HG03039 (cell line): ENCODE measurements at regions not wholly inside any gene's neighbourhood (a gene's known extent, or its start where the extent isn't known, plus 50 kb on each side); places are given as distances from the start of the nearest gene placed in this dataset.

Source experiments
- ATAC-seq: cut with Tn5 transposase; IDR thresholded peaks from one replicate; pipeline ENCODE4 v1.9.1; 2021; ENCODE audit warnings: mild to moderate bottlenecking, moderate library complexity; ENCODE audit not compliant: unreplicated experiment

DNA sequence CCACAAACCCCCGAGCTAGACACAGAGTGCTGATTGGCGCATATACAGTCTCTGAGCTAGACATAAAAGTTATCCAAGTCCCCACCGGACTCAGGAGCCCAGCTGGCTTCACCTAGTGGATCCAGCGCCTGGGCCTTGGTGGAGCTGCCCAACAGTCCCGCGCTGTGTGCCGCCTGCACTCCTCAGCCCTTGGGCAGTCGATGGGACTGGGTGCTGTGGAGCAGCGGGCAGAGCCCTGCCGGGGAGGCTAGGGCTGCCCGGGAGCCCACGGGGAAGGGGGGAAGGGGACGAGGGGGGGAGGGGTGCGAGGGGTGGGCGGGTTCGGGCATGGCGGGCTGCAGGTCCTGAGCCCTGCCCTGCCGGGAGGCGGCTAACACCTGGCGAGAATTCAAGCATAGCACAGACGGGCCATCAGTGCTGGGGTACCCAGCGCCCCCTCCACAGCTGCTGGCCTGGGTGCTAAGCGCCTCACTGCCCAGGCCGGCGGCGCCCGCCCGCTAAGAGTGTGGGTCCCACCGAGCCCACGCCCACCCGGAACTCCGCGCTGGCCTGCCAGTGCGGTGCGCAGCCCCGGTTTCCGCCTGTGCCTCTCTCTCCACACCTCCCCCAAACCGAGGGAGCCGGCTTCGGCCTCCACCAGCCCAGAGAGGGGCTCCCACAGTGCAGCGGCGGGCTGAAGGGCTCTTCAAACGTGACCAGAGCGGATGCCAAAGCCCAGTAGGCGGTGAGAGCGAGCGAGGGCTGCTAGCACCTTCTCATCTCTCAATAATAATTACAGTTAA lies 391.2 kb upstream of the NUDT12 start:
- no peak for ATAC-seq

DNA sequence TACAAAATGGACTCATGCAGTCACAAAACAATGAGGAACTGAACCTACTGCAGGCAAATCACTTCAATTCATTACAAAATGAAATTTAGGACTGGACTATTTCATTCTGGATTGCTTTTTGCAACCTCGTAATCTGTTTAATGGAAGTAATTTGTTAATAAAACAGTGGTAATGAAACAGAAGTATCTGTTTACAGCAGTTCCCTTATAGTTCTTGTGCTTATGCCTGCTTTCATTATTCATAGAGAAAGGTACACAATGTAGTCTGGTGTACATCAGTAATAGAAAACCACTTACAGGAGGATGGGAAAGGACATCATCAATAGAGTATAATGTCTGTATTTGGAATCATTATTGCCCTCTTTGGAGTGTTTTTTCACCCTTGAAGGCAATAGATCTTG lies 389.2 kb upstream of the NUDT12 start:
- no peak for ATAC-seq

DNA sequence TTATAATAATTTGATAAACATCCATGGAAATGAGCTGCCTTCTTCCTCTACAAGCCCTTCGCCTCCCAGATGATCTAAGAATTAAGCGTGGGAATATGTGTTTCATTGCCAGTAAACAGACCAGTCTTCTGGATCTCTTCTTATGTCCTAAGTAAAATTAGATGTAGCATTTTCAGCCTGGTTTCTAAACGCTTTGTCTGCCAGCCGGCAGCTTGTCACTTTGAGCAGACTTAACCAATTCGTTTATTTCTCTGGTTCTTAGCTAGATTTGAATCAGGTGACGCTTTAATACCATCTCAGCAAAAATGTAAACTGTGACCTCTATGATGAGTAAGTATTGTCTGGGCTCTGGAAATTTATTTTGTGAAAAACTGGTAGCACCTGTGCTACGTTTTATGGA lies 380.6 kb upstream of the NUDT12 start:
- no peak for ATAC-seq

DNA sequence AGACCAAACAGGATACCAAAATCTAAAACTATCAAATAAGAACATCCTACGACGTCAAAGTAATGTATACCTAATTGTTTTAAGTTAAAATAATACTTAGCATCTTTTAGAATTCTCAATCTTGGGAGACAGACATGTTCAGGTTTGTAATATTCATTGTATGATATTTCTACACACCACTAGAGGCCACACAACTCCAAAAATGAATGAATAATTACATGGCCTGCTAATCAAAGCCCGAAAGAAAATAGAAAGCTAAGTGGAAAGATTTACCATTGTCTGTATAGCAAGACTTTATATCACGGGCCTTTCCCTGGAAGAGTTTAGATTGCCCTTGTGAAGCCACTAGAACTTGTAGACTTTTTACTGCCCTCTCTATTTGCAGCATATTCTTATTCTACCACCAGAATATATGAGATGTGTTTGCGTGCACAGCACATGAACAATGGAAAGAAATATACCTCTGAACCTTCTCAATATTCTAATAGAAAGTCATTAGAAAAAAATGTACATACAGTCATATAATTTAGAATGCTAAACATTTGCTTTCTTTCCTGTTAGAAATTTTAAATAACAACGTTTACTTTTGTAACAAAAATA lies 380.1 kb upstream of the NUDT12 start:
- no peak for ATAC-seq

DNA sequence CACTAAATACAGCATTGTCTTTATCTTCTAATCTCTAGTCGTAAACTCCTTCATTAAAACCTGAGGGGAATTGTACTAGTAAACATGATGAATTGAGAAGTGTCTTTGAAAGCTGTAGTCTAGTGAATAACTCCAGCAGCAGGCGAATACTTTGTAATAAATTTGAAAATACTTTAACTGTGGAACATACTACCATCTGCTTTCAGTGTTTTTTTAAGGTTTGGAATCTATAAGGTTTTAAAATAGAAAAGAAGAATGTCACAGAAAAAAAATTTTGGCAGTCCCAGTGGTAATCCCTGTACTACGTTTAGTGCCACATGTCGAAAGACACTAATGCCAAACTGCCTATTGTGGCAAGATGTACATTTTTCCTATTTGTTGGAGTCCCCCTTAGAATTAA lies 379.0 kb upstream of the NUDT12 start:
- ATAC-seq: no peak

DNA sequence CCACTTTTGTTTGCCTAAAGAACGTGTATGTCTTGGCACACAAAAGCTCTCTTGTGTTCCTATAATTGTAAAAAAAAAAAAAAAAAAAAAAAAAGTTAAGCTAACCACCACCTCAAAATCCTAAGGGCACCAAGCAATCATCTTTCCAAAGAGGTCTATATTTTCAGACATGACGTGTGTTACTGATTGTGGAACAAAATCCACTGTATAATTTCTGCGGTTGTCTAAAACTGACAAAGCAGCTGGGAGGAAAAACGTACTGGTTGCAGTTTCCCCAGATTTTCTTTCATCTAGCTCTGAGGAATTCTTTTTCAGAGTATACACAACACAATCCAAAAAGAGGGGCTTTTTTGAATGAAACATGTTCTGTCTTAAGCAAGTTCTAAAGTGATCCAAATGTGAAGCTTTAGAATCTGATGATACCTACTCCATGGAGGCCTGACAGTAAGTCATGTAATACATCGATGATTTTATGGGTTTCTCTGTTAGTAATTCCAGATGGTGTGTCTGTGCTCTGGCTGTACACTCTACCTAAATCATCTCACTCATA lies 375.6 kb upstream of the NUDT12 start:
- no peak for ATAC-seq

DNA sequence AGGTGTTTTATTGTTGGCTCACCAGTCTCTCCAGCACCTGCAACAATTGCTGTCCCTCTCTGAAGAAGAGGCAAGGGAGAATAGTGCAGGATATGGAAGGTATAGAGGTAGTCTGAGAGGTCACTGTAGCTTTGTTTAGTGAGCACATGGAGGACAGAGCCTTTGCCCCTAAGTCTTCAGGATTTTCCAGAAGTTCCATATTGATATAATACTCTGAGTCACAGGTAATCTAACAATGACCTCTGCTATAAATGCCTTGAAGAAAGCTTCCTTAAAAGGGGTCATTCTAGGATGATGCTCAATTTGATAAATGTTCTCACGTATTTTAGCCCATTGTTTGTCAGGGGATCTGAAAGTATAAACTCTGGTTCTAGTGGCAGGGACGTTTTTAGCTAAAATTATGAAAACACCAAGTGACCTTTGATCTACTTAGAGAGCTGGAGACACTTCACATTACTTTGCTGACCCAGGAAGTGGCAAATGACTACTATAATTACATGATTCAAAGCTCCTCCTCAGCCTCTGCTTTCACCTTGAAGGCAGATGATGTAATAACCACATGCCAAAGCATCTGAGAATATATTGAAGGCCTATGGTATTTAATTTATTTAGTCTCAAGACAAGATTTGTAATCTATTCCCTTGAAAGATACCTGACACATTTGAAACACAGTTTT lies 366.9 kb upstream of the NUDT12 start:
- no peak for ATAC-seq

DNA sequence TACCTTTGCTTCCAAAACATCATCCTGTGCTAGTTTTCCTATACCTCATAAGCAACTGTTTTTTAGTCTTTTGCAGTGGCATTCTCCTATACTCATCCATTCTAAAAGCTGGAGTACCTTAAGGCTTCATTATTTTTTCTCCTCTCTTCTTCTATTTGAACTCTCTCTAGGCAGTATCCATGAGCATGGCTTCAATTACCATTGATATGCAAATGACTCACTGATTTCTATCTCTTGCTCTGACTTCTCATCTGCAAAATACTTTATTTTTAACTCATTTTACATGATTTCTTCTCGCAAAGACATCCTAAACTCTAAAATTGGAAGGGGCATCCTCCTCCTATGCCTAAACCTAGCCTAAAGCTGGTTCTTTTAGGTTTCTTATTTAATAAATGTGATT lies 365.1 kb upstream of the NUDT12 start:
- ATAC-seq: no peak

DNA sequence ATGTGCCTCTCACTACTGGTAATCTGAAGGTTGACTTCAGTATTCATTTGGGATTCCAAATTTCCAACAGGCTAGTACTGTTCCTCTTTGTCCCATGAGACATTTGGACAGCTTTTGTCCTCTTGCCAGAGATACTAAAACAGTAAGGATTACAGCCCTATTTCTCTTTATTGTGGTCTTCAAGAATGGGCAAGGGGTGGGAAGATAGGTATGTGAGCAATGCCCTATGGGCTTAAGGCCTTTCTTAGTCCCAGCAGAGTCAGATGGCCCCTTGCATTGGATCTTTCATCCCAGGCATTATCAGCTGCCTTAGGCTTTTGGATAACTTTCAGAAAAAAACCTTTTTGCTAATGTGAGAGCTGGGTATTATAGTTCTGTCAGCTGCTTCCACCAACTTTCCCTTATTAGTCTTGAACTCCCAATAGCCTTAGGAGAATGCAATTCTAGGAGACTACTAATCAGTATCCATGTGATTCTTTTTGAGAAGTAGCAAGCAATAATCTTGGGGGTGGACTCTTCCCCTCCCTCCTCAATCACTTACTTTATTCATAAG lies 361.1 kb upstream of the NUDT12 start:
- ATAC-seq: no peak

DNA sequence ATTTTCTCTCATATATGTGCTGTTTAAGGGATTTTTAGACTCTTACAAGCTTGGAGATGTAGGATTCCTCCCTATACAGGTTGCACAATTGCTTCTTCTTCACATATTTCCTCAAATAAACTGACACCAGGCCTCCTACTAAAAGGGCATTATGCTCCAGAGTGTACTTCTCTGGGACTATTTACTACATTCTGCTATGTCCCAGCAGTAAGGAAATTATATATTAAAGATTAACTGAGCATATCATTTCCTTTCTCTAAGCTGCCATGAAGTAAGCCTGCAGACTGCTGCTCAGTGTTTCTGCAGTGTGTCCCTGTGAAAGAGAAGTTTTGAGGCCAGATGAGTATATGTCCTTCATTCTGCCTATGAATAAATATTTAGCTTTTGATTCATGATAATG lies 356.9 kb upstream of the NUDT12 start:
- ATAC-seq: no peak

DNA sequence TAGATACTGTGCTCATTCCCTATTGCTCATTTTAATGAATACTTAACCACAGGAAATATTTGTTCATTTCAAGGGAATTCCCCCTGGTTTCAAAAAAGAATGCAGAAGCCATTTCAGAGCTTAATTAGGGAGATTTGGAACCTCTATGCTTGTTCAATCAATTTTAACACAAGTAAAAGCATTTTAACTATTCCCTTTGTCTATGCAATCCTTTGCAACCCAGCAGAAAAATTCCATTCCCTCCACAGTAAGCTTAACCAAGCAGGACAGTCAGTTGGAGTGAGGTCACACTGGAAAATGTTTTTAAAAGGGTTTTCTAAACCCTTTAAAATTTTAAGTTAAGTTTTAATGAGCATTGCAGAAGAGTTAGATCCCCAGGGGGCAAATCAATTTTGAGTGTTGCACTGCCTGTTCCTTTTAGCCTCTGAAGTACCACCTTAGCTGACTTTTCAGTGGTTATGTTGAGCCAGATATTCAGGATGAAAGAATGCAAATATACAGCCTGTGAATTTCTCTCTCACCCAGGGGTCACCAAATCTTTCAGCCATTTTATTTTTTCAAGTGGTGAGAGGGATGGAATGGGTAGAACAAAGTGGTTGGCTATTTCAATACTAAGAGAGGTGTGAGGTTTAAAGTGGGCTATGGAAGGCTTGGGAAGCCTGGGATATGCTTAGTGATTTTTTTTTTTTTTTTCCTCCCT lies 356.2 kb upstream of the NUDT12 start:
- ATAC-seq: no peak

DNA sequence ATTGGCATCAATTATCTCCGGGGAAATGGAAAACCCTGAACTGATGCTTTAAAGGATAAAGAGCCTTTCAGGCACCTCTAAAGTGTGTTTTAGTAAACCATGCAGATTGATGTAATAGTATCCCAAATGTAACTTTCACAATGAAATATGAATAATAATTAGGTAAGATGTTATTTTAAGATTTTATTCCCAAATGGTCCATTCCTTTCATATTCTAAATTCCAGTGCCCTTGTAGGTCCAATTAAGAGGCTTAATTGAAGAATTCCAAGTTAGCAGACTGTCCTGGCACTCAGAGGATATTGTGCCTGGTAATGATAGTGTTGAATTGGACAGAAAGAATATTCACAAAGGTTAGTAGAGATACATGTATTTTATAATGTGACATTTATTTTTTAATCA lies 352.5 kb upstream of the NUDT12 start:
- ATAC-seq: no peak

DNA sequence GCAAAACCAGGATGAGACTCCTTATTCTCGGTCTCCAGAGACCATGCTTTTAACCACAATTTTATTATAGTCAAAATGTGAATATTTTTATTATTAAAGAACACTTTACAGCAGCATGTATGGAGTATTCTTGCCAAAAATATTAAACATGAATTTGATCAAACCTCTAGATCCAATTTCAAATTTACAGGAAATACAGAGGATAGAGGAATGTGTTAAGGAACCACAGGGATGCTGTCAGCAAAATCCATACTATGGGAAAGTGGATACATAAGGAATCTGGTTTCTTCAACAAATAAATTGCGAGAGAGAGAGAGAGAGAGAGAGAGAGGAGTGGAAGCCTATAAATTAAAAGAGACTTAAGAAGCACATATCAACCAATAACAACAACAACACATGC lies 348.2 kb upstream of the NUDT12 start:
- ATAC-seq: no peak

DNA sequence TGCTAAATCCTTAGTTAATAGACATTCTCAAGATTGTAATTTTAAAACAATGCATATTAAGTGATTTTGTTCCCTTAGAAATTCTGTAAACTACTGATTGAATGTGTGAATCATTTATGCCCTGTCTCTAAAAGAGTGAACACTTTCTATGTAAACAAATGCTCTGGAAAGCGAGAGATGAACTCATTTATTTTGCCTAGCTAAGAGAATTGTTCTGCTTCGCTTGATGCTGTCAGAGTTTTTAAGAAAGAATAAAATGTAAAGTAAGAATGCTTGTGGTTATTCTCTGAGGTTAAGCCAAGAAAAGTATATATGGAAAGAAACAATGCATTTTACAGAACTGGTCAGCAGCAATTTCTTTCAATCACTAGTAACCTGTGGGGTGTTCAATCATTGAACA lies 347.4 kb upstream of the NUDT12 start:
- no peak for ATAC-seq

DNA sequence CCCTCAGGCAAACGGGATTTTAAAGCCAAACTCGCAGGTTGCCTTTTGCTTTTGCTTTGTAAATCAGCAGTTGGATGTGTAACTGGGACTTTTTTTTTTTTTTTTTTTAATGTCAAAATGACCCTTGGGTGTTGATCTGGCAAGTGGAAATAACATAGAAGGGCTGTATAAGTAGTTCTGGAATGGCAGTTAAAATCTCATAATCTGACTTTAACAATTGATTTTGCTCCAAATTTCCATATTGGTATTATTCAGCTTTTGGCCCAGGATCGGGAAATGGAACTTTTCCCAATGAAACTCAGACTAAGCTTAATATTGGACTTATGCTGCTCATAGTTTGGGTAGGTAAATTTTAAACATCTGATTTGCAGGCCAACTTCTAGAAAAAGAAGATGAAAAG lies 346.8 kb upstream of the NUDT12 start:
- ATAC-seq: no peak

DNA sequence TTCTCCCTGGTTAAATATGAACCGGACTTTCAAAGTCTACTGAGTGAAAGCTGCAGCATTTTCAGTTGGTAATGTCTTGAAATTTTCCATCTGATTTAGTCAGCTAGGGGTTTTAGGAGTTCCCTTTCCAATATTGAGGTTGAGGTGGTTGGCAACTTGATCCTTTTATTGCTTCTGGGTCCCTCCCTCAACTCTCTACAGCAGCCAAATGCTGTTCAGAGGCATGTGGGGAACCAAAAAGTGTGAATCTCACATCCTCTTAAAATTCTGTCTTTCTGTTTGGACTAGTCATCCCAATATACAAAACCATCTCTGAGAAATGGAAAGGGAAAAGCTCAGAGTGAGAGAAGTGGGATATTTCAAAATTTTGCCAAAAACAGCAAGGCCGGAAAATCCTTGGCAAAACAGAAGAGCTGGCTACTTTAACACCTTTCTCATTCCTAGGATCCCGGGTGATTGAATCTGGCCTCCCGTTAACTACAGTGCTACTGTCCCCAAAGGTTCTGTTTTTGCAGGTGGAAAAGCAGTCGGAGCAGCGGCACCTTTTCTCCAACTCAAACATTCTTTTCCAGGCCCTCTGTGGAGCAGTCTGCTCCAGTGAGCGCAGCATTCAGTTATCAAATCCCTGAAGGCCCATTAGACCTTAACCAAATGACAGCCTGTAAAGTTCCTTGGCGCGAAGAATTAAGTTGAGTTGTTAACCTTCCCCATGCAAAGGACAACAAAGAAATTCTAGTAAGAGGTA lies 345.9 kb upstream of the NUDT12 start:
- no peak for ATAC-seq

DNA sequence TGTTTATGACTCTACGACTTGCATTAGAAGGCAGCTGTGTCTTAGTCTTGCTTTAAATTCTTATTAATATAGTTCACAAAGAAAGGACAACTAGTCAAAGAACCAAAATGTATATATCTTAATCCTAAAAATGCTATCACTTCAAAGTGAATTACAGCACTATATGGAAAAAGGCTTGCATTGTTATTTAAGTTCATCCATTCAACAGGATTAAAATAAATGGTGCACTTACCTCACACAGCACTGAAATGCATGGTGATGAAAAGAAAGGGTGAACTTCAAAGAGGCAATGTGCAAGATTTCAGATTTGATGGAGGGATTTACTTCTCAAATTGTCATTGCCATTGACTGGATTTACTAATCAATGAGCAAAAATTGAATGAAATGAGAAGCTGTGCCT lies 344.4 kb upstream of the NUDT12 start:
- ATAC-seq: no peak

DNA sequence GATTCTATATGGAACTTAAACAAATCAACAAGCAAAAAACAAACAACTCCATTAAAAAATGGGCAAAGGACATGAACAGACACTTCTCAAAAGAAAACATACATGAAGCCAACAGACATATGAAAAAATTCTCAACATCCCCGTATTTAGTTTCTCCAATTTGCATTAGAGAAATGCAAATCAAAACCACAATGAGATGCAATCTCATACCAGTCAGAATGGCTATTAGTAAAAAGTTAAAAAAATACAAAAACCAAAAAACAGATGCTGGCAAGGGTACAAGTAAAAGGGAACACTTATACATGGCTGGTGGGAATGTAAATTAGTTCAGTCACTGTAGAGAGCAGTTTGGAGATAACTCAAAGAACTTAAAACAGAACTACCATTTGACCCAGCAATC lies 342.1 kb upstream of the NUDT12 start:
- no peak for ATAC-seq

DNA sequence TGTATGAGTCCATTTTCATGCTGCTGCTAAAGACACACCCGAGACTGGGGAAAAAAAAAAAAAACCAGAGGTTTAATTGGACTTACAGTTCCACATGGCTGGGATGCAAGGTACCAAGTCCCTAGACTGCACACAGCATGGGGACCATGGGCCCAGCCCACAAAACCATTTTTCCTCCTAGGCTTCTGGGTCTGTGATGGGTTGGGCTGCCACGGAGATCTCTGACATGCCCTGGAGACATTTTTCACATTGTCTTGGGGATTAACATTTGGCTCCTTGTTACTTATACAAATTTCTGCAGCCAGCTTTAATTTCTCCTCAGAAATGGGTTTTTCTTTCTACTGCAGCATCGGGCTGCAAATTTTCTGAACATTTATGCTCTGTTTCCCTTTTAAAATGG lies 340.3 kb upstream of the NUDT12 start:
- ATAC-seq: no peak

DNA sequence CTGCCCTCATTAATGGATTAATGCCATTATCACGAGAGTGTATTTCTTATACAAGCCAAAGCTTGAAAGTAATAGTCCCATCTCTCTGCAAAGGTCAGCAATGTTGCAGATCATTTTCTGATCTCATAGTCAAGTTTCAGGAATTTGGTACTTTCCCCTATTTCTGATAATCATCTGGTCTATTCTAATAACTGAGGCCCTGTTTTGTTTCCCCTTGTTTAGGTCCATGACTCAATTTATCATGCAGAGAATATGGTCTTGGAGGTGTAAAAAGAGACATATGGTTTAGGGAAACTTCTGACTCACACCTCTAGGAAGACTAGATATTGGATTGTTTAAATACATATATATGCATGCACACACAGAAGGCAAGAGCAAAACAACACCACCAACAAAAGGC lies 339.3 kb upstream of the NUDT12 start:
- ATAC-seq: no peak
